Erythroblast (primary cell): ENCODE measurements at regions not wholly inside any gene's neighbourhood (a gene's known extent, or its start where the extent isn't known, plus 50 kb on each side); places are given as distances from the start of the nearest gene placed in this dataset.

Source experiments
- GATA1 ChIP-seq: IDR thresholded peaks from 2 replicates; pipeline ENCODE4 v1.6.1; 2011; ENCODE audit warnings: low read depth, mild to moderate bottlenecking, control low read depth, low read length, moderate library complexity
- POLR2A ChIP-seq: IDR thresholded peaks from 2 replicates; pipeline ENCODE4 v1.6.1; 2011; ENCODE audit warnings: mild to moderate bottlenecking, low read length

- TF ChIP-seq POLR2A (no peak), GATA1 (no peak)
These were observed 470.6 kb upstream of the GALNTL6 start for GRCh38 chr4:171342646-171343045.
